ENCODE measurements at regions not wholly inside any gene's neighbourhood (a gene's known extent, or its start where the extent isn't known, plus 50 kb on each side); places are given as distances from the start of the nearest gene placed in this dataset.
"Not testable (repeated sequence)": the region's sequence is repeated elsewhere in the genome, so short reads cannot be mapped to it uniquely, and the experiment has no call there.

DNA sequence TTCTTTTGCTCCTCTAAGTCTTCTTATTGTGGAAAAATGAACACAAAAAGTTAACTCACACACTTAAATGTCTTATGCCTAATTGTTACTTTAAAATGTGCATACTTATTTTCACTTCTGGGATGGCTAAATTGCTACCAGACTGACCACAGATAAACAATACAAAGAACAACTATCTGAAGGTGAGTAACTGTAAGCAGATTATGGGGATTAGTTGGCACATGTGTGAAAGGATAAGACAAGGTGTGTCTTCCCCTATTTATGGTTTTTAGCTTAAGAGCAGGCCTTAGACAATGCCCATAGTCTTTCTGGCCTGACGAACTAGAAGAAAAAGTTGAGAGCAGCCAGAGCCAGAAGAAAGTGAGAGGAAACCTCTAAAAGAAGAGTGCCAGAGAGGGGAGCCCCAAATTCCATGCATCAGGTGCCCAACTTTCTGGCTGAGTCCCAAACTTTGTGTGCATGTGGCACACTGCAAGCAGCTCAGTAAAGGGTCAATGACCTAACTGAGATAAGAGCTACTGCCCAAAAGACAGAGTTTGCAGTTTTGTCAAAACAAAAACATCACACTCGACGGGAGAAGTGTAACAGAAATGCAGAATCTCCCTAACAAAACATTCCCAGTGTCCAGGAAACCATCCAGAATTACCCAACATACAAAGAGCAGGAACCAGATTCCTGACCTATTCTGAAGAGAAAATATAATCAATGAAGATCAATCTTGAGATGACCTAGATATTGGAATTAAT is 375.4 kb downstream of the KCNRG start:
- WGBS, 3 donors, result 64 to 81% (median 69%) methylated on average over 3 of the region's 3 CpGs
- FAIRE-seq (no peak), DNase-seq (no peak)
- Histone ChIP-seq H3K4me3 (ENCODE audit: low read depth in 1 of 3, low read length in 3 of 3) (no peak overlapping the region), H3K36me3 (ENCODE audit: control insufficient read depth in 3 of 3, insufficient read depth in 2 of 3, low read depth in 1 of 3, low read length in 3 of 3) (no peaks in the 10 kb centered on the region), H3K4me1 (ENCODE audit: control insufficient read depth in 3 of 3, insufficient read depth in 2 of 3, low read depth in 1 of 3, low read length in 2 of 3) (no peaks in the 10 kb centered on the region), H3K27me3 (ENCODE audit: control insufficient read depth in 3 of 3, insufficient read depth in 3 of 3, low read length in 3 of 3) (no peaks in the 10 kb centered on the region), H3K27ac (ENCODE audit: low read depth in 1 of 3, low read length in 2 of 3) (no peak overlapping the region), H3K9me3 (ENCODE audit: control insufficient read depth in 2 of 2, insufficient read depth in 1 of 2, low read depth in 1 of 2, low read length in 1 of 2) (no peaks in the 10 kb centered on the region)

DNA sequence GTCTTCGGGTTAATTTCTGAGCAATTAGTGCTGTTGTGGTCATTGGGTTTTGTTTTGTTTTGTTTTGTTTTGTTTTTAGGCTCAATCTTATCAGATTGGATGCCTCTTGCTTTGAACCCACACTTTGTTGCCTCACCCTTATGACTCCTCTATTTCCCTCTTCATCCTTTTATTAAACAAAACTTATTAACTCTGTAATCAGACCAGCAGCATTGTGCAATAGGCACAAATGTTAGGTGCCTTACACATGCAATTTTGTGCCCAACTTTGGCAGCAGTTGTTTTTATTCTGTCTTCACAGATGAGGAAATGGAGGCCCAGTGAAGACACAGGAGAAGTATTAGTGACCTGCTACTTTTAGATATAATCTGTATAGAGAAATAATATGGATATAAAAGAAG is 377.7 kb downstream of the KCNRG start:
- Histone ChIP-seq H3K36me3 (ENCODE audit: control insufficient read depth in 3 of 3, insufficient read depth in 2 of 3, low read depth in 1 of 3, low read length in 3 of 3) (no peaks in the 10 kb centered on the region), H3K4me3 (ENCODE audit: low read depth in 1 of 3, low read length in 3 of 3) (no peak overlapping the region), H3K4me1 (ENCODE audit: control insufficient read depth in 3 of 3, insufficient read depth in 2 of 3, low read depth in 1 of 3, low read length in 2 of 3) (no peaks in the 10 kb centered on the region), H3K27me3 (ENCODE audit: control insufficient read depth in 3 of 3, insufficient read depth in 3 of 3, low read length in 3 of 3) (no peaks in the 10 kb centered on the region), H3K9me3 (ENCODE audit: control insufficient read depth in 2 of 2, insufficient read depth in 1 of 2, low read depth in 1 of 2, low read length in 1 of 2) (no peaks in the 10 kb centered on the region), H3K27ac (ENCODE audit: low read depth in 1 of 3, low read length in 2 of 3) (no peak overlapping the region)
- FAIRE-seq (no peak), DNase-seq (no peak)
- WGBS, 3 donors, result 76 to 84% (median 77%) methylated on average over 1 of the region's 1 CpG

DNA sequence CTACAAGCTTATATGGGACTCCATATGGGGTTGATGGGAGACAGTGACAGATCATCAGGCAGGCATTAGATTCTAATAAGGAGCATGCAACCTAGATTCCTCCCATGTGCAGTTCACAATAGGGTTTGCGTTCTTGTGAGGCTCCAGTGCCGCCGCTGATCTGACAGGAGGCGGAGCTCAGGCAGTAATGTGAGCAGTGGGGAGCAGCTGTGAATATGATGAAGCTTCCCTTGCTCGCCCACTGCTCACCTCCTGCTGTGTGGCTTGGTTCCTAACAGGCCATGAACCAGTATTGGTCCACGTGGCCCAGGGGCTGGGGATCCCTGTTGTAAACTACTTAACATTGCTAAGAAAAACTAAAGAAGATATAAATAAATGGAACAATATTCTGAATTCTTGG is 378.4 kb downstream of the KCNRG start:
- H3K9me3 ChIP-seq (ENCODE audit: control insufficient read depth in 2 of 2, insufficient read depth in 1 of 2, low read depth in 1 of 2, low read length in 1 of 2), result no peaks in the 10 kb centered on the region
- no peak for FAIRE-seq
- no peak overlapping the region for H3K27ac ChIP-seq (ENCODE audit: low read depth in 1 of 3, low read length in 2 of 3)
- no peak overlapping the region for H3K4me3 ChIP-seq (ENCODE audit: low read depth in 1 of 3, low read length in 3 of 3)
- WGBS, 3 donors, result 61 to 80% (median 75%) methylated on average over 6 of the region's 6 CpGs
- no peaks in the 10 kb centered on the region for H3K36me3 ChIP-seq (ENCODE audit: control insufficient read depth in 3 of 3, insufficient read depth in 2 of 3, low read depth in 1 of 3, low read length in 3 of 3)
- no peaks in the 10 kb centered on the region for H3K4me1 ChIP-seq (ENCODE audit: control insufficient read depth in 3 of 3, insufficient read depth in 2 of 3, low read depth in 1 of 3, low read length in 2 of 3)
- H3K27me3 ChIP-seq (ENCODE audit: control insufficient read depth in 3 of 3, insufficient read depth in 3 of 3, low read length in 3 of 3), result no peaks in the 10 kb centered on the region
- no peak for DNase-seq

DNA sequence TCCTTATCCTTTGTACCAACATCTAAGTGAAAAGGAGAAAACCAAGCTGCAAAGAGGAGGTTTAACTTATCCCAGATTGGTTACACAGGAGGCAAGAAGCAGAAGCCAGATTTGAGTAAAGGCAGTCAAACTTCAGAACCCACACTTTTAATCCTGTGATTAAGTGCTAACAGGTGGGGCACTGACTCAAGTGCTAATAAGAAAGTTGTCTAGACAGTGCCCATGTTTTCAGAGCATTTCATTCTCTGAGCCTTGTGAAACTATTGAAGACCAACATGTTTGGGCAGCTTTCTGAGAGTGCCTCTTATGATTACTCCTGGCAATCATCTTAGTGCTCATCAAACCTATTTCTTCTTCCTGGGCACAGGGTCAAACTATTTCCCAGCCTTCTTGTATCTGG is 380.8 kb downstream of the KCNRG start:
- Histone ChIP-seq H3K27me3 (ENCODE audit: control insufficient read depth in 3 of 3, insufficient read depth in 3 of 3, low read length in 3 of 3) (no peaks in the 10 kb centered on the region), H3K36me3 (ENCODE audit: control insufficient read depth in 3 of 3, insufficient read depth in 2 of 3, low read depth in 1 of 3, low read length in 3 of 3) (no peaks in the 10 kb centered on the region), H3K27ac (ENCODE audit: low read depth in 1 of 3, low read length in 2 of 3) (no peak overlapping the region), H3K4me3 (ENCODE audit: low read depth in 1 of 3, low read length in 3 of 3) (no peak overlapping the region), H3K4me1 (ENCODE audit: control insufficient read depth in 3 of 3, insufficient read depth in 2 of 3, low read depth in 1 of 3, low read length in 2 of 3) (no peaks in the 10 kb centered on the region), H3K9me3 (ENCODE audit: control insufficient read depth in 2 of 2, insufficient read depth in 1 of 2, low read depth in 1 of 2, low read length in 1 of 2) (peaks cover 0 to 2% of the 10 kb centered on the region in 2 donors)
- no peak for DNase-seq
- FAIRE-seq, result no peak

DNA sequence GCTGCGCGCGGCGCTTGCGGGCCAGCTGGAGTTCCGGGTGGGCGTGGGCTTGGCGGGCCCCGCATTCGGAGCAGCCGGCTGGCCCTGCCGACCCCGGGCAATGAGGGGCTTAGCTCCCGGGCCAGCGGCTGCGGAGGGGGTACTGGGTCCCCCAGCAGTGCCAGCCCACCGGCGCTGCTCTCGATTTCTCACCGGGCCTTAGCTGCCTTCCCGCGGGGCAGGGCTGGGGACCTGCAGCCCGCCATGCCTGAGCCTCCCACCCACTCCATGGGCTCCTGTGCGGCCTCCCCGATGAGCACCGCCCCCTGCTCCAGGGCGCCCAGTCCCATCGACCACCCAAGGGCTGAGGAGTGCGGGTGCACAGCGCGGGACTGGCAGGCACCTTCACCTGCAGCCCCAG is 381.4 kb downstream of the KCNRG start:
- not testable (repeated sequence) for H3K4me3 ChIP-seq (ENCODE audit: low read depth in 1 of 3, low read length in 3 of 3); H3K27me3 ChIP-seq (ENCODE audit: control insufficient read depth in 3 of 3, insufficient read depth in 3 of 3, low read length in 3 of 3); DNase-seq; H3K36me3 ChIP-seq (ENCODE audit: control insufficient read depth in 3 of 3, insufficient read depth in 2 of 3, low read depth in 1 of 3, low read length in 3 of 3); H3K9me3 ChIP-seq (ENCODE audit: control insufficient read depth in 2 of 2, insufficient read depth in 1 of 2, low read depth in 1 of 2, low read length in 1 of 2); FAIRE-seq; H3K27ac ChIP-seq (ENCODE audit: low read depth in 1 of 3, low read length in 2 of 3); H3K4me1 ChIP-seq (ENCODE audit: control insufficient read depth in 3 of 3, insufficient read depth in 2 of 3, low read depth in 1 of 3, low read length in 2 of 3)
- WGBS, 3 donors, result 96 to 98% (median 97%) methylated on average over 16 to 31 of the region's 31 CpGs

DNA sequence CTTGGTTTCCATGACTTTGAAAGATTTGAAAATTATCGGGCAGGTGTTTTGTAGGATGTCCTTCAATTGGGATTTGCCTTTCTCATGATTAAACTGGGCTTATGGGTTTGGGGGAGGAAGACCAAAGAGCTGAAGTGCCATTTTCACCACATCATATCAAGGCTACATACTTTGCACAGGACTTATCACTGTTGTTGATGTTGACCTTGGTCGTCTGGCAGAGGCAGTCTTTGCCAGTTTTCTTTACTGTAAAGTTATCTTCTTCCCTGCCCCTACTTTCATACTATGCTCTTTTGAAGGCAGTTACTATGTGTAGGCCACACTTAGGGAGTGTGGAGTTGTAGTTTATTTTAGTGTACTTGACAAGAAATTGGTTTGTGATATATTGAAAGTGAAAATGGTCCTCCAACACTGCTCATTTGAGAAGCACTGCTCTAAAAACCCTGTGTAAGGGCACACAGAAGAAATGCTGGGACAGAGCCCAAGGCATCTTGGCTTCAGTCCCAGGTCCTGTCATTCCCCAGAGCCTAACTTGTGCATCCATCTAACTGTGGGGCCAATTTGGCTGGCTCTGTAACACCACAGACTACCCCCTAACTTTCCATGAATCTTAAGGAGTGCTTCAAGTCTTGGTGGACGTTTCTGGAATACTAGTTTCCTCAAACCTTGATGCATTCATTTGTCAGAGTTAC is 384.9 kb downstream of the KCNRG start:
- DNase-seq (no peak), FAIRE-seq (no peak)
- Histone ChIP-seq H3K27me3 (ENCODE audit: control insufficient read depth in 3 of 3, insufficient read depth in 3 of 3, low read length in 3 of 3) (no peaks in the 10 kb centered on the region), H3K27ac (ENCODE audit: low read depth in 1 of 3, low read length in 2 of 3) (no peak overlapping the region), H3K36me3 (ENCODE audit: control insufficient read depth in 3 of 3, insufficient read depth in 2 of 3, low read depth in 1 of 3, low read length in 3 of 3) (no peaks in the 10 kb centered on the region), H3K4me3 (ENCODE audit: low read depth in 1 of 3, low read length in 3 of 3) (no peak overlapping the region), H3K4me1 (ENCODE audit: control insufficient read depth in 3 of 3, insufficient read depth in 2 of 3, low read depth in 1 of 3, low read length in 2 of 3) (no peaks in the 10 kb centered on the region), H3K9me3 (ENCODE audit: control insufficient read depth in 2 of 2, insufficient read depth in 1 of 2, low read depth in 1 of 2, low read length in 1 of 2) (peaks cover 0 to 2% of the 10 kb centered on the region in 2 donors)
- 55 to 66% (median 63%) methylated on average over 3 of the region's 3 CpGs for WGBS, 3 donors

DNA sequence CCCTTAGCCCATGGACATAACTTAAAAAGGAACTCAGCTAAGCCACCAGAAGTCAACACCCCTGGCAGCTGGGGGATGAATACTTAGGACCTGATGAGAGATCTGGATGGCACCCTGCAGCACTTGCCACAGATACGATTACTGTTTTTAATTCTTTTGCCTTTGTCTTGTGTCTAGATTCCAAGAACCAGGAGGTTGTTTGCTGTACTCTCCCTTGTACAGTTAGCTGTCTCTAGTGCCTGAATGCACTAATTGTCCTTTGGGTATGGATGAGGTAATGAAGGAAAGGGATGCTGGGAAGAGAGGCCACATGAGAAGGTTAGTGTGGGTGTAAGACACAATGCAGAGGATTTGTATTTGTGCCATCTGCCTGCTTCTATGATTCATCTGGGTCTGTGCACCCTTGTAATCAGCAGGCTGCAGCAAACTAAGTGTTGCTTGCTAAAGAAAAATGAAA is 385.8 kb downstream of the KCNRG start:
- no peak for DNase-seq
- Histone ChIP-seq H3K27me3 (ENCODE audit: control insufficient read depth in 3 of 3, insufficient read depth in 3 of 3, low read length in 3 of 3) (no peaks in the 10 kb centered on the region), H3K4me3 (ENCODE audit: low read depth in 1 of 3, low read length in 3 of 3) (no peak overlapping the region), H3K36me3 (ENCODE audit: control insufficient read depth in 3 of 3, insufficient read depth in 2 of 3, low read depth in 1 of 3, low read length in 3 of 3) (no peaks in the 10 kb centered on the region), H3K4me1 (ENCODE audit: control insufficient read depth in 3 of 3, insufficient read depth in 2 of 3, low read depth in 1 of 3, low read length in 2 of 3) (no peaks in the 10 kb centered on the region), H3K9me3 (ENCODE audit: control insufficient read depth in 2 of 2, insufficient read depth in 1 of 2, low read depth in 1 of 2, low read length in 1 of 2) (peaks cover 0 to 2% of the 10 kb centered on the region in 2 donors), H3K27ac (ENCODE audit: low read depth in 1 of 3, low read length in 2 of 3) (no peak overlapping the region)
- 76 to 96% (median 89%) methylated on average over 1 of the region's 1 CpG for WGBS, 3 donors
- FAIRE-seq, result no peak

DNA sequence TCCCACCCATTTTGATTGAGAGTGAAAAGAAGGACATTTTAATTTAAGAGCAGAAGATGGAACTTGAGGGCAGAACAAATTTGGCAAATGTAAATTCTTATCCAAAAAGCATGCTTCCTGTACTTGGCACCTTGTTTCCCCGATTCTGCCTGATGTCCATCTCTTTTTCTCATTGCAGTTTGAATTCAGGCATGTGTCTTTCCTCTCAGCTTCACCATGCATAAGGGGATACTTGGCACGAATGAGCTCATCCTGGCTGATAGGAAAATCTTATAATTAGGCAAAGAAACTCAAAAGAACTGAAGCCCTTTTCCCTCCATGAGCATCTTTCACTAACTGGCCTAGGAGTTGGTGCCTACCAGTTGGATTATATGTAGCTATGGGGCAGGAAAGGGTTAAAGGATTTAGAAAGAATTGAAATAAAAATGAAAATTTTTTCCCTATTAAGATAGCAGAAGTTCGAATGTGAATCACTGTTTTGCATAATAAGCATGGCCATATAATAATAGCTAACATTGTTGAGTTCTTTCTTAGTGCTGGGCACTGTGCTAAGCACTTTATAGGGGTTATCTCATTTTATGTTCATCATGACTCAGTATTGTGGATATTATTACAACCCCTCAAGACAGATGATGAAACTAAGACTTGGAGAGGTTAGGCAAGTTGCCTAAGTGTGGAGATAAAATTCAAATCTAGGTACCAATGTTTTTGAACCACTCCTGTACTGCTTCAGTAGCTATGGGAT is 386.6 kb downstream of the KCNRG start:
- WGBS, 3 donors, result 70 to 78% (median 75%) methylated on average over 3 of the region's 3 CpGs
- no peak overlapping the region for H3K4me3 ChIP-seq (ENCODE audit: low read depth in 1 of 3, low read length in 3 of 3)
- DNase-seq, result no peak
- no peak for FAIRE-seq
- no peaks in the 10 kb centered on the region for H3K4me1 ChIP-seq (ENCODE audit: control insufficient read depth in 3 of 3, insufficient read depth in 2 of 3, low read depth in 1 of 3, low read length in 2 of 3)
- no peaks in the 10 kb centered on the region for H3K27me3 ChIP-seq (ENCODE audit: control insufficient read depth in 3 of 3, insufficient read depth in 3 of 3, low read length in 3 of 3)
- no peaks in the 10 kb centered on the region for H3K36me3 ChIP-seq (ENCODE audit: control insufficient read depth in 3 of 3, insufficient read depth in 2 of 3, low read depth in 1 of 3, low read length in 3 of 3)
- H3K27ac ChIP-seq (ENCODE audit: low read depth in 1 of 3, low read length in 2 of 3), result no peak overlapping the region
- H3K9me3 ChIP-seq (ENCODE audit: control insufficient read depth in 2 of 2, insufficient read depth in 1 of 2, low read depth in 1 of 2, low read length in 1 of 2), result peaks cover 0 to 2% of the 10 kb centered on the region in 2 donors
